Choroid plexus epithelial cell (primary cell): ENCODE measurements at regions not wholly inside any gene's neighbourhood (a gene's known extent, or its start where the extent isn't known, plus 50 kb on each side); places are given as distances from the start of the nearest gene placed in this dataset.
"Not testable (repeated sequence)": the region's sequence is repeated elsewhere in the genome, so short reads cannot be mapped to it uniquely, and the experiment has no call there.

Experiments
- DNase-seq: peaks from one replicate; pipeline ENCODE4 v3.0.0-alpha.2; 2010; ENCODE audit warnings: low read depth
- H3K4me3 ChIP-seq: 2 replicates; pipeline ENCODE4 v1.5.1; 2011; ENCODE audit warnings: low read depth, mild to moderate bottlenecking, control low read depth, low read length, moderate library complexity
- CTCF ChIP-seq: conservative IDR thresholded peaks from 2 replicates; pipeline ENCODE4 v1.5.1; 2011; ENCODE audit warnings: low read depth, mild to moderate bottlenecking, control low read depth, inconsistent platforms, low read length, moderate library complexity

- TF ChIP-seq CTCF = no peak
- no peak for DNase-seq
- H3K4me3 ChIP-seq = no peak overlapping the region
Measured at GRCh38 chr17:63277629-63278028, 168.5 kb downstream of the CYB561 start.

GRCh38 chr17:63278728-63279442 is 167.2 kb downstream of the CYB561 start:
- no peak for TF ChIP-seq CTCF
- DNase-seq = no peak
- no peak overlapping the region for H3K4me3 ChIP-seq

- TF ChIP-seq CTCF = no peak
- no peak overlapping the region for H3K4me3 ChIP-seq
- DNase-seq = peak; percentile 39
Measured at GRCh38 chr17:63279498-63280230, 166.4 kb downstream of the CYB561 start.

GRCh38 chr17:63282455-63282854 is 163.7 kb downstream of the CYB561 start:
- no peak overlapping the region for H3K4me3 ChIP-seq
- no peak for DNase-seq
- no peak for TF ChIP-seq CTCF

- no peak for DNase-seq
- TF ChIP-seq CTCF = no peak
- no peak overlapping the region for H3K4me3 ChIP-seq
Measured at GRCh38 chr17:63285551-63285950, 160.6 kb downstream of the CYB561 start.

- no peak overlapping the region for H3K4me3 ChIP-seq
- no peak for DNase-seq
- TF ChIP-seq CTCF = no peak
Measured at GRCh38 chr17:63286254-63286653, 159.9 kb downstream of the CYB561 start.

GRCh38 chr17:63287006-63287405 is 159.1 kb downstream of the CYB561 start:
- not testable (repeated sequence) for DNase-seq, H3K4me3 ChIP-seq
